Loucy (cell line): ENCODE measurements at regions not wholly inside any gene's neighbourhood (a gene's known extent, or its start where the extent isn't known, plus 50 kb on each side); places are given as distances from the start of the nearest gene placed in this dataset.

Source experiments
- H2AFZ ChIP-seq: fragments of 200-600 bp; sonication (generic); 2 replicates; pipeline ENCODE4 v1.6.0; 2016; ENCODE audit warnings: antibody characterized with exemption, mild to moderate bottlenecking, low read length, moderate library complexity
- H3F3A ChIP-seq: fragments of 200-600 bp; 2 replicates; pipeline ENCODE4 v1.6.0; 2016; ENCODE audit warnings: antibody characterized with exemption, low read depth, mild to moderate bottlenecking
- H3K27me3 ChIP-seq: fragments of 200-600 bp; sonication (generic); 2 replicates; pipeline ENCODE4 v1.6.1; 2014; ENCODE audit warnings: low read length, mild to moderate bottlenecking; ENCODE audit not compliant: insufficient read depth, poor library complexity, severe bottlenecking
- H3K36me3 ChIP-seq: fragments of 200-600 bp; sonication (generic); 2 replicates; pipeline ENCODE4 v1.6.1; 2016; ENCODE audit warnings: low read length; ENCODE audit not compliant: insufficient read depth
- H3K4me1 ChIP-seq: fragments of 200-600 bp; sonication (generic); 2 replicates; pipeline ENCODE4 v1.5.1; 2014; ENCODE audit warnings: low read length, mild to moderate bottlenecking; ENCODE audit not compliant: insufficient read depth, poor library complexity, severe bottlenecking
- H3K4me2 ChIP-seq: fragments of 200-600 bp; sonication (generic); 2 replicates; pipeline ENCODE4 v1.6.0; 2014; ENCODE audit warnings: antibody characterized with exemption, low read length, low read depth, mild to moderate bottlenecking; ENCODE audit not compliant: poor library complexity, severe bottlenecking
- H3K4me3 ChIP-seq: fragments of 200-600 bp; sonication (generic); 2 replicates; pipeline ENCODE4 v1.5.1; 2014; ENCODE audit warnings: low read length, mild to moderate bottlenecking, mixed read lengths; ENCODE audit not compliant: poor library complexity, severe bottlenecking
- H3K79me2 ChIP-seq: fragments of 200-600 bp; sonication (generic); 2 replicates; pipeline ENCODE4 v1.6.1; 2014; ENCODE audit warnings: low read length; ENCODE audit not compliant: insufficient read depth
- H3K9ac ChIP-seq: fragments of 200-600 bp; sonication (generic); 2 replicates; pipeline ENCODE4 v1.6.0; 2014; ENCODE audit warnings: mild to moderate bottlenecking, low read depth, low read length, moderate library complexity; ENCODE audit not compliant: poor library complexity, severe bottlenecking
- H3K9me2 ChIP-seq: fragments of 200-600 bp; sonication (generic); replicated peaks from 2 replicates; pipeline ENCODE4 v1.6.1; 2016; ENCODE audit warnings: low read depth, low read length, mixed read lengths
- H3K9me3 ChIP-seq: fragments of 200-600 bp; sonication (generic); 2 replicates; pipeline ENCODE4 v1.6.1; 2014; ENCODE audit warnings: mild to moderate bottlenecking, antibody characterized with exemption, low read length, low read depth; ENCODE audit not compliant: insufficient read depth
- H4K20me1 ChIP-seq: fragments of 200-600 bp; sonication (generic); 2 replicates; pipeline ENCODE4 v1.6.0; 2014; ENCODE audit warnings: antibody characterized with exemption, low read length, mild to moderate bottlenecking; ENCODE audit not compliant: insufficient read depth, poor library complexity, severe bottlenecking
- EZH2phosphoT487 ChIP-seq: fragments of 200-600 bp; IDR thresholded peaks from 2 replicates; pipeline ENCODE4 v1.6.1; 2018; ENCODE audit warnings: antibody characterized with exemption, mild to moderate bottlenecking, moderate library complexity, borderline replicate concordance
- TF ChIP-seq, protein P1 (sequence below): fragments of 200-600 bp; sonication (generic); conservative IDR thresholded peaks from 2 replicates; pipeline ENCODE4 v1.5.1; 2014; ENCODE audit warnings: mild to moderate bottlenecking, antibody characterized with exemption, low read length

- Histone ChIP-seq H3K4me2 (no peak overlapping the region), H3K4me3 (no peak overlapping the region), H3F3A (no peaks in the 10 kb centered on the region), H3K9me2 (no peaks in the 10 kb centered on the region), H3K79me2 (no peaks in the 10 kb centered on the region), H3K27me3 (no peaks in the 10 kb centered on the region), H2AFZ (no peak overlapping the region), H3K4me1 (no peaks in the 10 kb centered on the region), H3K36me3 (no peaks in the 10 kb centered on the region), H4K20me1 (no peaks in the 10 kb centered on the region), H3K9me3 (no peaks in the 10 kb centered on the region), H3K9ac (no peak overlapping the region)
- TF ChIP-seq, protein P1, sequence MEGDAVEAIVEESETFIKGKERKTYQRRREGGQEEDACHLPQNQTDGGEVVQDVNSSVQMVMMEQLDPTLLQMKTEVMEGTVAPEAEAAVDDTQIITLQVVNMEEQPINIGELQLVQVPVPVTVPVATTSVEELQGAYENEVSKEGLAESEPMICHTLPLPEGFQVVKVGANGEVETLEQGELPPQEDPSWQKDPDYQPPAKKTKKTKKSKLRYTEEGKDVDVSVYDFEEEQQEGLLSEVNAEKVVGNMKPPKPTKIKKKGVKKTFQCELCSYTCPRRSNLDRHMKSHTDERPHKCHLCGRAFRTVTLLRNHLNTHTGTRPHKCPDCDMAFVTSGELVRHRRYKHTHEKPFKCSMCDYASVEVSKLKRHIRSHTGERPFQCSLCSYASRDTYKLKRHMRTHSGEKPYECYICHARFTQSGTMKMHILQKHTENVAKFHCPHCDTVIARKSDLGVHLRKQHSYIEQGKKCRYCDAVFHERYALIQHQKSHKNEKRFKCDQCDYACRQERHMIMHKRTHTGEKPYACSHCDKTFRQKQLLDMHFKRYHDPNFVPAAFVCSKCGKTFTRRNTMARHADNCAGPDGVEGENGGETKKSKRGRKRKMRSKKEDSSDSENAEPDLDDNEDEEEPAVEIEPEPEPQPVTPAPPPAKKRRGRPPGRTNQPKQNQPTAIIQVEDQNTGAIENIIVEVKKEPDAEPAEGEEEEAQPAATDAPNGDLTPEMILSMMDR = no peak
Observed at GRCh38 chr12:39157696-39158342, 252.4 kb upstream of the CPNE8 start.

GRCh38 chr12:39145175-39145999 is 240.0 kb upstream of the CPNE8 start:
- no peak overlapping the region for H2AFZ ChIP-seq
- H3K27me3 ChIP-seq = no peaks in the 10 kb centered on the region
- TF ChIP-seq, protein P1 = no peak
- no peak for TF ChIP-seq EZH2phosphoT487
- no peak overlapping the region for H3K9ac ChIP-seq
- H3K9me3 ChIP-seq = no peaks in the 10 kb centered on the region
- no peaks in the 10 kb centered on the region for H4K20me1 ChIP-seq
- no peaks in the 10 kb centered on the region for H3K36me3 ChIP-seq
- H3K4me1 ChIP-seq = no peaks in the 10 kb centered on the region
- H3K79me2 ChIP-seq = no peaks in the 10 kb centered on the region
- no peak overlapping the region for H3K4me2 ChIP-seq
- no peaks in the 10 kb centered on the region for H3F3A ChIP-seq
- no peaks in the 10 kb centered on the region for H3K9me2 ChIP-seq
- H3K4me3 ChIP-seq = no peak overlapping the region

GRCh38 chr12:39144613-39145061 is 239.2 kb upstream of the CPNE8 start:
- TF ChIP-seq EZH2phosphoT487 = no peak
- TF ChIP-seq, protein P1 = no peak
- Histone ChIP-seq H3K9me2 (no peaks in the 10 kb centered on the region), H3K27me3 (no peaks in the 10 kb centered on the region), H2AFZ (no peak overlapping the region), H3K4me2 (no peak overlapping the region), H3K9ac (no peak overlapping the region), H4K20me1 (no peaks in the 10 kb centered on the region), H3K36me3 (no peaks in the 10 kb centered on the region), H3K4me1 (no peaks in the 10 kb centered on the region), H3K4me3 (no peak overlapping the region), H3F3A (no peaks in the 10 kb centered on the region), H3K9me3 (no peaks in the 10 kb centered on the region), H3K79me2 (no peaks in the 10 kb centered on the region)
